ENCODE measurements at regions not wholly inside any gene's neighbourhood (a gene's known extent, or its start where the extent isn't known, plus 50 kb on each side); places are given as distances from the start of the nearest gene placed in this dataset.

GRCh38 chr5:68747521-68747920 is 346.3 kb upstream of the SLC30A5 start:
- Mint-ChIP-seq H3K36me3 (peaks cover 2% of the 10 kb centered on the region), H3K4me3 (no peak overlapping the region), H3K9me3 (peaks cover 2% of the 10 kb centered on the region), H3K4me1 (peaks cover 17% of the 10 kb centered on the region), H3K27me3 (peaks cover 5% of the 10 kb centered on the region), H3K27ac (no peak overlapping the region)
- CTCF ChIA-PET, result interaction anchor here (0.6 kb wide), 1 partner anchor 621 kb away, joined by 3 read pairs; no protein-coding TSS in a partner anchor
- DNase-seq, result no peak

GRCh38 chr5:68748101-68748500 is 345.7 kb upstream of the SLC30A5 start:
- CTCF ChIA-PET, result no interaction called here
- Mint-ChIP-seq H3K27me3 (peaks cover 5% of the 10 kb centered on the region), H3K36me3 (peaks cover 2% of the 10 kb centered on the region), H3K4me1 (peaks cover 17% of the 10 kb centered on the region), H3K4me3 (no peak overlapping the region), H3K27ac (no peak overlapping the region), H3K9me3 (peaks cover 2% of the 10 kb centered on the region)
- no peak for DNase-seq

GRCh38 chr5:68749077-68749476 is 344.7 kb upstream of the SLC30A5 start:
- no peaks in the 10 kb centered on the region for H3K27me3 Mint-ChIP-seq
- CTCF ChIA-PET, result no interaction called here
- peaks cover 2% of the 10 kb centered on the region for H3K36me3 Mint-ChIP-seq
- peaks cover 2% of the 10 kb centered on the region for H3K9me3 Mint-ChIP-seq
- DNase-seq, result no peak
- H3K4me1 Mint-ChIP-seq, result peaks cover 17% of the 10 kb centered on the region
- H3K4me3 Mint-ChIP-seq, result no peak overlapping the region
- H3K27ac Mint-ChIP-seq, result no peak overlapping the region

- CTCF ChIA-PET, result no interaction called here
- Mint-ChIP-seq H3K36me3 (peaks cover 2% of the 10 kb centered on the region), H3K9me3 (peaks cover 2% of the 10 kb centered on the region), H3K4me3 (no peak overlapping the region), H3K4me1 (peaks cover 17% of the 10 kb centered on the region), H3K27ac (no peak overlapping the region), H3K27me3 (peaks cover 3% of the 10 kb centered on the region)
- DNase-seq, result no peak
Observed at GRCh38 chr5:68749631-68750030, 344.2 kb upstream of the SLC30A5 start.

- CTCF ChIA-PET, result no interaction called here
- no peak for DNase-seq
- Mint-ChIP-seq H3K4me3 (no peak overlapping the region), H3K27me3 (peaks cover 12% of the 10 kb centered on the region), H3K27ac (no peak overlapping the region), H3K36me3 (peaks cover 2% of the 10 kb centered on the region), H3K9me3 (peaks cover 2% of the 10 kb centered on the region), H3K4me1 (peaks cover 14% of the 10 kb centered on the region)
Observed at GRCh38 chr5:68751661-68752060, 342.2 kb upstream of the SLC30A5 start.

- Mint-ChIP-seq H3K4me3 (no peak overlapping the region), H3K36me3 (peaks cover 2% of the 10 kb centered on the region), H3K4me1 (peaks cover 10% of the 10 kb centered on the region), H3K9me3 (peaks cover 2% of the 10 kb centered on the region), H3K27ac (no peak overlapping the region), H3K27me3 (peaks cover 15% of the 10 kb centered on the region)
- no peak for DNase-seq
- CTCF ChIA-PET, result no interaction called here
Observed at GRCh38 chr5:68754536-68754935, 339.3 kb upstream of the SLC30A5 start.

GRCh38 chr5:68755293-68755692 is 338.5 kb upstream of the SLC30A5 start:
- Mint-ChIP-seq H3K36me3 (no peaks in the 10 kb centered on the region), H3K4me1 (peaks cover 3% of the 10 kb centered on the region), H3K27ac (no peak overlapping the region), H3K27me3 (peaks cover 15% of the 10 kb centered on the region), H3K4me3 (no peak overlapping the region), H3K9me3 (no peaks in the 10 kb centered on the region)
- CTCF ChIA-PET, result no interaction called here
- no peak for DNase-seq

- no peaks in the 10 kb centered on the region for H3K36me3 Mint-ChIP-seq
- no peak overlapping the region for H3K4me3 Mint-ChIP-seq
- no peak for DNase-seq
- no peaks in the 10 kb centered on the region for H3K9me3 Mint-ChIP-seq
- peaks cover 15% of the 10 kb centered on the region for H3K27me3 Mint-ChIP-seq
- CTCF ChIA-PET, result no interaction called here
- H3K4me1 Mint-ChIP-seq, result no peaks in the 10 kb centered on the region
- no peak overlapping the region for H3K27ac Mint-ChIP-seq
Observed at GRCh38 chr5:68757006-68757405, 336.8 kb upstream of the SLC30A5 start.

- H3K4me3 Mint-ChIP-seq, result no peak overlapping the region
- CTCF ChIA-PET, result no interaction called here
- peaks cover 15% of the 10 kb centered on the region for H3K27me3 Mint-ChIP-seq
- no peak overlapping the region for H3K27ac Mint-ChIP-seq
- no peaks in the 10 kb centered on the region for H3K36me3 Mint-ChIP-seq
- DNase-seq, result no peak
- no peaks in the 10 kb centered on the region for H3K9me3 Mint-ChIP-seq
- H3K4me1 Mint-ChIP-seq, result no peaks in the 10 kb centered on the region
Observed at GRCh38 chr5:68757626-68758212, 336.1 kb upstream of the SLC30A5 start.

- H3K9me3 Mint-ChIP-seq, result no peaks in the 10 kb centered on the region
- no peak overlapping the region for H3K27ac Mint-ChIP-seq
- no peaks in the 10 kb centered on the region for H3K36me3 Mint-ChIP-seq
- CTCF ChIA-PET, result no interaction called here
- no peak for DNase-seq
- H3K4me1 Mint-ChIP-seq, result no peaks in the 10 kb centered on the region
- peaks cover 13% of the 10 kb centered on the region for H3K27me3 Mint-ChIP-seq
- H3K4me3 Mint-ChIP-seq, result no peak overlapping the region
Observed at GRCh38 chr5:68759593-68759992, 334.2 kb upstream of the SLC30A5 start.

- Mint-ChIP-seq H3K27me3 (no peaks in the 10 kb centered on the region), H3K36me3 (no peaks in the 10 kb centered on the region), H3K4me3 (no peak overlapping the region), H3K27ac (no peak overlapping the region), H3K9me3 (no peaks in the 10 kb centered on the region), H3K4me1 (no peaks in the 10 kb centered on the region)
- DNase-seq, result no peak
- CTCF ChIA-PET, result no interaction called here
Observed at GRCh38 chr5:68762201-68762600, 331.6 kb upstream of the SLC30A5 start.

GRCh38 chr5:68766952-68767464 is 326.8 kb upstream of the SLC30A5 start:
- CTCF ChIA-PET, result no interaction called here
- Mint-ChIP-seq H3K4me3 (no peak overlapping the region), H3K9me3 (no peaks in the 10 kb centered on the region), H3K27me3 (no peaks in the 10 kb centered on the region), H3K4me1 (no peaks in the 10 kb centered on the region), H3K27ac (no peak overlapping the region), H3K36me3 (no peaks in the 10 kb centered on the region)
- no peak for DNase-seq

- H3K9me3 Mint-ChIP-seq, result peaks cover 1% of the 10 kb centered on the region
- no peak for DNase-seq
- H3K27me3 Mint-ChIP-seq, result no peaks in the 10 kb centered on the region
- no peak overlapping the region for H3K4me3 Mint-ChIP-seq
- no peak overlapping the region for H3K27ac Mint-ChIP-seq
- CTCF ChIA-PET, result no interaction called here
- H3K4me1 Mint-ChIP-seq, result no peaks in the 10 kb centered on the region
- H3K36me3 Mint-ChIP-seq, result no peaks in the 10 kb centered on the region
Observed at GRCh38 chr5:68770551-68770950, 323.3 kb upstream of the SLC30A5 start.

- CTCF ChIA-PET, result no interaction called here
- H3K36me3 Mint-ChIP-seq, result no peaks in the 10 kb centered on the region
- no peak for DNase-seq
- no peaks in the 10 kb centered on the region for H3K4me1 Mint-ChIP-seq
- H3K27me3 Mint-ChIP-seq, result no peaks in the 10 kb centered on the region
- no peak overlapping the region for H3K4me3 Mint-ChIP-seq
- no peak overlapping the region for H3K27ac Mint-ChIP-seq
- peaks cover 1% of the 10 kb centered on the region for H3K9me3 Mint-ChIP-seq
Observed at GRCh38 chr5:68771221-68771620, 322.6 kb upstream of the SLC30A5 start.

GRCh38 chr5:68771732-68772131 is 322.1 kb upstream of the SLC30A5 start:
- Mint-ChIP-seq H3K4me3 (no peak overlapping the region), H3K36me3 (no peaks in the 10 kb centered on the region), H3K9me3 (peaks cover 1% of the 10 kb centered on the region), H3K27ac (no peak overlapping the region), H3K27me3 (no peaks in the 10 kb centered on the region), H3K4me1 (no peaks in the 10 kb centered on the region)
- CTCF ChIA-PET, result no interaction called here
- no peak for DNase-seq

GRCh38 chr5:68776381-68776780 is 317.4 kb upstream of the SLC30A5 start:
- CTCF ChIA-PET, result no interaction called here
- Mint-ChIP-seq H3K36me3 (no peaks in the 10 kb centered on the region), H3K27me3 (no peaks in the 10 kb centered on the region)

More at GRCh38 chr5:68776381-68776780, 317.4 kb upstream of the SLC30A5 start:
- Mint-ChIP-seq H3K4me3 (no peak overlapping the region), H3K27ac (no peak overlapping the region), H3K9me3 (peaks cover 1% of the 10 kb centered on the region), H3K4me1 (no peaks in the 10 kb centered on the region)
- DNase-seq, result no peak

Measured in activated naive CD4-positive, alpha-beta T cell treated with anti-CD3 and anti-CD28 coated beads, Interleukin-2, amount 10 ng/mL, durations not matched to agents 7 days and 5 days (primary cell).